HFFc6 (cell line): ENCODE measurements at regions not wholly inside any gene's neighbourhood (a gene's known extent, or its start where the extent isn't known, plus 50 kb on each side); places are given as distances from the start of the nearest gene placed in this dataset.
"Not testable (repeated sequence)": the region's sequence is repeated elsewhere in the genome, so short reads cannot be mapped to it uniquely, and the experiment has no call there.

Experiments used
- DNase-seq: peaks from one replicate; pipeline ENCODE4 v3.0.0-alpha.2; 2018
- H3K27ac Mint-ChIP-seq: 2 replicates; pipeline ENCODE4 v1.8.0; 2020; ENCODE audit warnings: mild to moderate bottlenecking, mixed read lengths
- H3K27me3 Mint-ChIP-seq: 2 replicates; pipeline ENCODE4 v1.8.0; 2021; ENCODE audit warnings: mild to moderate bottlenecking, moderate library complexity, mixed read lengths; ENCODE audit not compliant: insufficient read depth
- H3K36me3 Mint-ChIP-seq: 2 replicates; pipeline ENCODE4 v1.8.0; 2021; ENCODE audit warnings: low read depth, mixed read lengths
- H3K4me1 Mint-ChIP-seq: 2 replicates; pipeline ENCODE4 v1.8.0; 2020; ENCODE audit warnings: low read depth, mixed read lengths
- H3K4me3 Mint-ChIP-seq: 2 replicates; pipeline ENCODE4 v1.8.0; 2020; ENCODE audit warnings: mild to moderate bottlenecking, moderate library complexity, mixed read lengths
- H3K9me3 Mint-ChIP-seq: 2 replicates; pipeline ENCODE4 v1.8.0; 2020; ENCODE audit warnings: mild to moderate bottlenecking, mixed read lengths
- CTCF ChIP-seq: fragments of 200-600 bp; sonication (generic); IDR thresholded peaks from 2 replicates; pipeline ENCODE4 v1.5.0; 2021; ENCODE audit warnings: antibody characterized with exemption, mild to moderate bottlenecking

- Mint-ChIP-seq H3K27ac (no peak overlapping the region), H3K27me3 (no peaks in the 10 kb centered on the region; the same call in 1 of the 2 replicates), H3K9me3 (peaks cover 5% of the 10 kb centered on the region; the same call in 1 of the 2 replicates), H3K4me3 (no peak overlapping the region), H3K4me1 (no peaks in the 10 kb centered on the region), H3K36me3 (no peaks in the 10 kb centered on the region)
- TF ChIP-seq CTCF = no peak
- DNase-seq = no peak
These were observed 117.4 kb upstream of the NUDT10 start for GRCh38 chrX:51215266-51215665.

GRCh38 chrX:51215856-51216255 is 116.8 kb upstream of the NUDT10 start:
- Mint-ChIP-seq H3K36me3 (no peaks in the 10 kb centered on the region), H3K4me3 (no peak overlapping the region), H3K27ac (no peak overlapping the region), H3K27me3 (no peaks in the 10 kb centered on the region; the same call in 1 of the 2 replicates), H3K4me1 (no peaks in the 10 kb centered on the region), H3K9me3 (peaks cover 5% of the 10 kb centered on the region; the same call in 1 of the 2 replicates)
- TF ChIP-seq CTCF = no peak
- DNase-seq = no peak

- Mint-ChIP-seq H3K36me3 (no peaks in the 10 kb centered on the region), H3K4me3 (no peak overlapping the region), H3K27me3 (no peaks in the 10 kb centered on the region; the same call in 1 of the 2 replicates), H3K4me1 (no peaks in the 10 kb centered on the region), H3K9me3 (peaks cover 31% of the 10 kb centered on the region), H3K27ac (no peak overlapping the region)
- DNase-seq = no peak
- no peak for TF ChIP-seq CTCF
These were observed 90.4 kb upstream of the NUDT10 start for GRCh38 chrX:51242212-51242611.

GRCh38 chrX:51257490-51257889 is 75.1 kb upstream of the NUDT10 start:
- DNase-seq = no peak
- Mint-ChIP-seq H3K27ac (no peak overlapping the region), H3K4me1 (no peaks in the 10 kb centered on the region), H3K36me3 (no peaks in the 10 kb centered on the region), H3K4me3 (no peak overlapping the region), H3K27me3 (no peaks in the 10 kb centered on the region), H3K9me3 (no peaks in the 10 kb centered on the region)
- no peak for TF ChIP-seq CTCF

- DNase-seq, H3K36me3 Mint-ChIP-seq, H3K4me3 Mint-ChIP-seq: not testable (repeated sequence)
These were observed 70.4 kb upstream of the NUDT10 start for GRCh38 chrX:51262271-51262670.

GRCh38 chrX:51272638-51273037 is 60.0 kb upstream of the NUDT10 start:
- no peak for TF ChIP-seq CTCF
- H3K27ac Mint-ChIP-seq = no peak overlapping the region
- H3K36me3 Mint-ChIP-seq = no peaks in the 10 kb centered on the region
- H3K4me3 Mint-ChIP-seq = no peak overlapping the region
- no peak for DNase-seq
- H3K9me3 Mint-ChIP-seq = no peaks in the 10 kb centered on the region
- no peaks in the 10 kb centered on the region for H3K27me3 Mint-ChIP-seq
- no peaks in the 10 kb centered on the region for H3K4me1 Mint-ChIP-seq

More at GRCh38 chrX:51262271-51262670, 70.4 kb upstream of the NUDT10 start:
- not testable (repeated sequence) for H3K27ac Mint-ChIP-seq, H3K9me3 Mint-ChIP-seq, H3K4me1 Mint-ChIP-seq, H3K27me3 Mint-ChIP-seq
